Keratinocyte (primary cell): ENCODE measurements at regions not wholly inside any gene's neighbourhood (a gene's known extent, or its start where the extent isn't known, plus 50 kb on each side); places are given as distances from the start of the nearest gene placed in this dataset.

Source experiments
- EZH2 ChIP-seq: IDR thresholded peaks from one replicate; pipeline ENCODE4 v1.6.1; 2012; ENCODE audit warnings: inconsistent platforms, mild to moderate bottlenecking, low read length, moderate library complexity
- TF ChIP-seq, protein P1 (sequence below), 3 experiments: IDR thresholded peaks in 1 of 3; conservative IDR thresholded peaks in 1 of 3; optimal IDR thresholded peaks in 1 of 3; 2 replicates in 2 of 3; 3 replicates in 1 of 3; pipeline versions ENCODE3 to v1.5.1; 2011; ENCODE audit warnings: low read length in 3 of 3, mild to moderate bottlenecking in 3 of 3, moderate library complexity in 2 of 3, control low read depth in 1 of 3, inconsistent platforms in 1 of 3; ENCODE audit not compliant: insufficient read depth in 2 of 3; ENCODE audit errors: extremely low read depth in 1 of 3

DNA sequence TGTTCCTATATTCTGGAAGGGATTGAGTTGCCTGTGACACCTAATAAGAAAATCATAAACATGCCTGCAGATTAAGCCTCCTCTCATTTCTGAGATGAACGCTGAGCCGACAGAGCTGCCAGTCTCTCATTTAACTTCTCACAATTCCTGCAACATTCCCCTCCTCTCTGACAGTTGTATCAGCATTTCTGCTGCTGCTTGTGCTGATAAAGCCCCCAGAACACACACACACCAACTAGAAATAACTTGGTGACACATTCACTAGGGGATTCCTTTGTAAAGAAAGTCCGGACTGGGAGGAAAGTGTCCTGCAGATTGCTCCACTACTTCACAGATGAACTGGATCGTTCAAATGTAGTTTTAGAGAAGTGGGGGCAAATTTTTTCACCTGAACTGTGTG is 437.3 kb downstream of the PLA2G4A start:
- TF ChIP-seq, protein P1, sequence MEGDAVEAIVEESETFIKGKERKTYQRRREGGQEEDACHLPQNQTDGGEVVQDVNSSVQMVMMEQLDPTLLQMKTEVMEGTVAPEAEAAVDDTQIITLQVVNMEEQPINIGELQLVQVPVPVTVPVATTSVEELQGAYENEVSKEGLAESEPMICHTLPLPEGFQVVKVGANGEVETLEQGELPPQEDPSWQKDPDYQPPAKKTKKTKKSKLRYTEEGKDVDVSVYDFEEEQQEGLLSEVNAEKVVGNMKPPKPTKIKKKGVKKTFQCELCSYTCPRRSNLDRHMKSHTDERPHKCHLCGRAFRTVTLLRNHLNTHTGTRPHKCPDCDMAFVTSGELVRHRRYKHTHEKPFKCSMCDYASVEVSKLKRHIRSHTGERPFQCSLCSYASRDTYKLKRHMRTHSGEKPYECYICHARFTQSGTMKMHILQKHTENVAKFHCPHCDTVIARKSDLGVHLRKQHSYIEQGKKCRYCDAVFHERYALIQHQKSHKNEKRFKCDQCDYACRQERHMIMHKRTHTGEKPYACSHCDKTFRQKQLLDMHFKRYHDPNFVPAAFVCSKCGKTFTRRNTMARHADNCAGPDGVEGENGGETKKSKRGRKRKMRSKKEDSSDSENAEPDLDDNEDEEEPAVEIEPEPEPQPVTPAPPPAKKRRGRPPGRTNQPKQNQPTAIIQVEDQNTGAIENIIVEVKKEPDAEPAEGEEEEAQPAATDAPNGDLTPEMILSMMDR (optimal IDR thresholded peaks at IDR 0.05 in 1 of 3, IDR thresholded peaks at IDR 0.05 in 1 of 3, conservative IDR thresholded peaks at IDR 0.05 in 1 of 3; ENCODE audit: extremely low read depth in 1 of 3, insufficient read depth in 2 of 3, low read length in 3 of 3): no peak
- TF ChIP-seq EZH2: no peak
